Heart left ventricle (tissue), 16 donors: ENCODE measurements at regions not wholly inside any gene's neighbourhood (a gene's known extent, or its start where the extent isn't known, plus 50 kb on each side); places are given as distances from the start of the nearest gene placed in this dataset.

Experiments used
- ATAC-seq, 4 donors: fragments of 200-7000 bp; cut with Tn5 transposase; one replicate each; pipeline ENCODE4 v1.9.1; 2020 to 2022; ENCODE audit warnings: moderate library complexity in 4 of 4, mild to moderate bottlenecking in 3 of 4, moderate number of reproducible peaks in 1 of 4
- DNase-seq, 5 donors: peaks; one replicate each; pipeline ENCODE4 v3.0.0-alpha.2; 2020
- H3K27ac ChIP-seq, 12 donors: fragments of 200-600 bp; sonication (generic) in 4 of 12; one replicate each; pipeline versions ENCODE4 v1.5.0 to v1.8.0; 2016 to 2022; ENCODE audit warnings: mild to moderate bottlenecking in 2 of 12
- H3K27me3 ChIP-seq, 9 donors: fragments of 200-600 bp; sonication (generic) in 2 of 9; one replicate each; pipeline versions ENCODE4 v1.5.1 to v1.8.0; 2016 to 2022; ENCODE audit warnings: mild to moderate bottlenecking in 3 of 9
- H3K36me3 ChIP-seq, 9 donors: fragments of 200-600 bp; sonication (generic) in 2 of 9; one replicate each; pipeline versions ENCODE4 v1.5.0 to v1.8.0; 2018 to 2022; ENCODE audit warnings: mild to moderate bottlenecking in 2 of 9
- H3K4me1 ChIP-seq, 12 donors: fragments of 200-600 bp; sonication (generic) in 4 of 12; one replicate each; pipeline versions ENCODE4 v1.5.0 to v1.8.0; 2016 to 2022; ENCODE audit warnings: mild to moderate bottlenecking in 3 of 12
- H3K4me3 ChIP-seq, 12 donors: fragments of 200-600 bp; sonication (generic) in 4 of 12; one replicate each; pipeline versions ENCODE4 v1.5.0 to v1.8.0; 2017 to 2022; ENCODE audit warnings: mild to moderate bottlenecking in 9 of 12, moderate library complexity in 4 of 12
- H3K9me3 ChIP-seq, 12 donors: fragments of 200-600 bp; sonication (generic) in 4 of 12; one replicate each; pipeline versions ENCODE4 v1.5.0 to v1.8.0; 2016 to 2022; ENCODE audit warnings: mild to moderate bottlenecking in 1 of 12
- CTCF ChIP-seq, 12 donors: fragments of 200-600 bp; sonication (generic) in 4 of 12; IDR thresholded peaks; one replicate each; pipeline versions ENCODE4 v1.5.0 to v1.8.0; 2018 to 2022; ENCODE audit warnings: antibody characterized with exemption in 12 of 12, mild to moderate bottlenecking in 5 of 12
- POLR2A ChIP-seq, 2 donors: fragments of 450-650 bp; IDR thresholded peaks; one replicate each; pipeline ENCODE4 v1.6.1; 2017; ENCODE audit warnings: antibody characterized with exemption in 2 of 2, mild to moderate bottlenecking in 2 of 2, moderate library complexity in 2 of 2
- WGBS, 4 donors: extraction: QIAGEN DNeasy Blood & Tissue Kit in 2 of 4; methylation state at CpG; one replicate each; pipeline versions ENCODE4 v1.1.5 to v1.1.7; 2013 to 2018; 5-methylcytosine and 5-hydroxymethylcytosine counted together
- intact Hi-C, 10 donors: fragments of 100-400 bp; cut with DNase I; formaldehyde crosslinking; loops; one replicate each; pipeline versions ENCODE4 v1.11.1 to v1.14.2; 2022
- donor health status: ischemic (EF 13 %, LVEDD 7.1; RV severe dilation, severe dysfunction).
- donor health status: healthy with polysubstance abuse.
- donor health status: DM: no; HTN: yes; CAD: no.
- donor health status: DM: no; HTN: no; CAD: no.
- donor health status: ischemic (EF 25% LVEDD 6.9; RV normal size, moderate dysfunction).
- donor health status: ischemic (EF 25% LVEDD 5.7; RV mildly dilated, moderate dysfunction).
- donor health status: healthy.
- donor health status: DM: yes; HTN: yes; CAD: no.
- donor health status: ischemic (EF 35%, LVEDD 5.7; RV mildly dilated, moderate dysfunction).
- donor health status: nonischemic (EF 11% LVEDD 7.7; RV severe dilation, severe dysfunction).
- donor health status: DM: yes; HTN: yes; CAD: no.
- donor health status: PGD.
- donor health status: ischemic (EF 29% LVEDD 5.4; RV normal size, mild dysfunction).
- donor health status: nonischemic (EF 23%, LVEDD 6.1; RV moderate dilation, normal function).

GRCh38 chr12:60836651-60837050, 1240.8 kb downstream of the SLC16A7 start:
- WGBS, 4 donors: 87 to 90% (median 89%) methylated on average over 1 of the region's 1 CpG
- Histone ChIP-seq H3K27me3 (no peaks in the 10 kb centered on the region), H3K27ac (no peak overlapping the region), H3K4me3 (no peak overlapping the region), H3K36me3 (no peaks in the 10 kb centered on the region), H3K9me3 (peaks cover 0 to 3% (median 0%) of the 10 kb centered on the region in 12 donors), H3K4me1 (no peaks in the 10 kb centered on the region)
- no peak for DNase-seq
- intact Hi-C loops: no loop called here
- ATAC-seq: no peak
- TF ChIP-seq POLR2A (IDR thresholded peaks at IDR 0.05): no peak
- TF ChIP-seq CTCF (IDR thresholded peaks at IDR 0.05): no peak

DNA sequence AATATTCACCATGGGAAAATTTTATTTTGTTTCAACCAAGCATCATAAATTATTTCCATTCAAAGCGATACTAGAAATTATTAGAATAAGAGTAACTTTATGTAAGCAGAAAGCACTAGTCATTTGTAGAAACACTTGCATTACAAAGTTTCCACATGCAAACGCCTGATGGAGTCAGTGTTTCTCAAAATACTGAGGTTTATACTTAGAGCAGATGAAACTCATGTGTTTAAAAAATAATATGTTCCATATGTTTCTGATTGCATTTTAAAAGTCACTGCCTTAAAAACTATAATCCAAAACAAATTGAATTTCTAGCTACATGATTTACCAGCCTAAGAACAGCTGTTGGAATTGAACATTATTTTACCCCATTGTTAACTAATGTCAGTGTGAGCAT, 1246.4 kb downstream of the SLC16A7 start:
- no peaks in the 10 kb centered on the region for H3K27me3 ChIP-seq
- 69 to 79% (median 74%) methylated on average over 2 of the region's 2 CpGs for WGBS, 4 donors
- DNase-seq (no peak), ATAC-seq (no peak)
- H3K36me3 ChIP-seq: no peaks in the 10 kb centered on the region
- H3K4me1 ChIP-seq: no peaks in the 10 kb centered on the region
- no peak overlapping the region for H3K27ac ChIP-seq
- intact Hi-C loops: no loop called here
- no peak for TF ChIP-seq CTCF (IDR thresholded peaks at IDR 0.05)
- no peak for TF ChIP-seq POLR2A (IDR thresholded peaks at IDR 0.05)
- H3K9me3 ChIP-seq: no peaks in the 10 kb centered on the region
- H3K4me3 ChIP-seq: no peak overlapping the region

- TF ChIP-seq CTCF (IDR thresholded peaks at IDR 0.05): no peak
- no peak for TF ChIP-seq POLR2A (IDR thresholded peaks at IDR 0.05)
- ATAC-seq: no peak
Measured at GRCh38 chr12:60844101-60844500, 1248.3 kb downstream of the SLC16A7 start.

DNA sequence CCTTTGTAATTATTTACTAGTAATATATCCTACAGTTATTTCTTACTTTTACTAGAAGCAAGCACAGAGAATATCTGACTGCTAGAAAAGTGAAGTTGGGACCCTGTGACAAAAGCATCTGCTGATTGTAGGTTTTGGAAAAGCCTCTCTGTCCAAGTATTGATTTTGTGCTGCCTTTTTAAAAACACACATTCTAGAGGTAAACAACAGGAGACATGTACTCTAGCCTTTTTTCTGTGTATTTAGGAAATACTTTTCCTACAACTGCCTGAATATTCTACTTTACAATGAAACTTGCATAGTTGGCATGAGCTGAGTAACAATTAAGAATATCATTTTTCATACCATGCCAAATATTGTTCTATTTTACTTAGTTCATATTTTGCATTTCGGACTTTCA, 1249.0 kb downstream of the SLC16A7 start:
- Histone ChIP-seq H3K4me3 (no peak overlapping the region), H3K27me3 (no peaks in the 10 kb centered on the region), H3K9me3 (no peaks in the 10 kb centered on the region), H3K27ac (no peak overlapping the region), H3K4me1 (no peaks in the 10 kb centered on the region), H3K36me3 (no peaks in the 10 kb centered on the region)
- TF ChIP-seq POLR2A (IDR thresholded peaks at IDR 0.05) (no peak), CTCF (IDR thresholded peaks at IDR 0.05) (no peak)
- ATAC-seq: no peak
- intact Hi-C loops: no loop called here
- WGBS, 4 donors: 83 to 89% (median 86%) methylated on average over 1 of the region's 1 CpG
- no peak for DNase-seq

More at GRCh38 chr12:60844101-60844500, 1248.3 kb downstream of the SLC16A7 start:
- Histone ChIP-seq H3K4me3 (no peak overlapping the region), H3K27me3 (no peaks in the 10 kb centered on the region), H3K4me1 (no peaks in the 10 kb centered on the region), H3K36me3 (no peaks in the 10 kb centered on the region), H3K9me3 (no peaks in the 10 kb centered on the region), H3K27ac (no peak overlapping the region)
- DNase-seq: no peak
- intact Hi-C loops: no loop called here
